ENCODE measurements at regions not wholly inside any gene's neighbourhood (a gene's known extent, or its start where the extent isn't known, plus 50 kb on each side); places are given as distances from the start of the nearest gene placed in this dataset.

DNA sequence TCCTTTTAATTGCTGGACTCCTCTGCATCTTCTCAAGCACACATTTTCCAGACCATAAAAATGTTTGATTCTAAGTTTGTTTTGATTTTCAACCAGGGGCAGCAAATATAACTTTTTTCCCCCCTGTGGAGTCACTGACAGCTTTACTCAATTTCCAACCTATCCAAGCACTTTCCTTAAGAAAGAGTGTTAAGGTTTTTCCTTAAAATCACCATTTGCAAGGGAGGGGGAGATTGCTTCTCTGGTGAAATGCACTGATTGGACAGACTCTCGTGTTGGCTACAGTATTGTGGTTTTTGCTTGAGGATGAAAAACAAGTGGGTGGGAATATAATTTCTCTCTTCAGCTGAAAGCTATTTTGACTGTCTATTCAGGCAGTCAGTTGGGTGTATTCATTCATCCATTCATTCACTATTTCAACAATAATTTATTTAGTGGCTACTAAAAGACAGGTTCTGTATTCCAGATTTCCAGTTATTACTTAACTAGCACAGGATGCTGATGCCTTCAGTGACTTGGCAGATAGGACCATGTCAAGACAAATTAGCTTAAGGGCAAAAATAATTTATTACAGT, 146.3 kb downstream of the BAMBI start:
- TF ChIP-seq, protein P1, sequence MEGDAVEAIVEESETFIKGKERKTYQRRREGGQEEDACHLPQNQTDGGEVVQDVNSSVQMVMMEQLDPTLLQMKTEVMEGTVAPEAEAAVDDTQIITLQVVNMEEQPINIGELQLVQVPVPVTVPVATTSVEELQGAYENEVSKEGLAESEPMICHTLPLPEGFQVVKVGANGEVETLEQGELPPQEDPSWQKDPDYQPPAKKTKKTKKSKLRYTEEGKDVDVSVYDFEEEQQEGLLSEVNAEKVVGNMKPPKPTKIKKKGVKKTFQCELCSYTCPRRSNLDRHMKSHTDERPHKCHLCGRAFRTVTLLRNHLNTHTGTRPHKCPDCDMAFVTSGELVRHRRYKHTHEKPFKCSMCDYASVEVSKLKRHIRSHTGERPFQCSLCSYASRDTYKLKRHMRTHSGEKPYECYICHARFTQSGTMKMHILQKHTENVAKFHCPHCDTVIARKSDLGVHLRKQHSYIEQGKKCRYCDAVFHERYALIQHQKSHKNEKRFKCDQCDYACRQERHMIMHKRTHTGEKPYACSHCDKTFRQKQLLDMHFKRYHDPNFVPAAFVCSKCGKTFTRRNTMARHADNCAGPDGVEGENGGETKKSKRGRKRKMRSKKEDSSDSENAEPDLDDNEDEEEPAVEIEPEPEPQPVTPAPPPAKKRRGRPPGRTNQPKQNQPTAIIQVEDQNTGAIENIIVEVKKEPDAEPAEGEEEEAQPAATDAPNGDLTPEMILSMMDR (IDR thresholded peaks at IDR 0.05), result no peak
- no peak for TF ChIP-seq EZH2 (IDR thresholded peaks at IDR 0.05)

Measured in neural progenitor cell (in vitro differentiated cells).